ENCODE measurements at regions not wholly inside any gene's neighbourhood (a gene's known extent, or its start where the extent isn't known, plus 50 kb on each side); places are given as distances from the start of the nearest gene placed in this dataset.

DNA sequence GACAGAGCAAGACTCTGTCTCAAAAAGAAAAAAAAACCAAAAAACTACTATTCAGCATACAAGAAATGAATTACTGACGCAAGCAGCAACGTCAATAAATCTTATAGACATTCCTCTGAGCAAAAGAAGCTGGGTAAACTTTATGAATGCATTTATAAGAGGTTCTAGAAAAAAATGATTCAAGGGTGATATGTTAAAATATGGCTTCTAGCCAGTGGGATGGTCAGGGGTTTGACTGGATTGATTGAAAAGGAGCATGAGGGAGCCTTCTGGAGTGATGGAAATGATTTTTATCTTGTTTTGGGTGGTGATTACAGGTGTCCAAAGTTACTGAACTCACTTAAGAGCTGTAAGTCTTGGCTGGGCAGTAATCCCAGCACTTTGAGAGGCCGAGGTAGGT, 64.9 kb upstream of the SALL4 start:
- ATAC-seq: no peak

DNA sequence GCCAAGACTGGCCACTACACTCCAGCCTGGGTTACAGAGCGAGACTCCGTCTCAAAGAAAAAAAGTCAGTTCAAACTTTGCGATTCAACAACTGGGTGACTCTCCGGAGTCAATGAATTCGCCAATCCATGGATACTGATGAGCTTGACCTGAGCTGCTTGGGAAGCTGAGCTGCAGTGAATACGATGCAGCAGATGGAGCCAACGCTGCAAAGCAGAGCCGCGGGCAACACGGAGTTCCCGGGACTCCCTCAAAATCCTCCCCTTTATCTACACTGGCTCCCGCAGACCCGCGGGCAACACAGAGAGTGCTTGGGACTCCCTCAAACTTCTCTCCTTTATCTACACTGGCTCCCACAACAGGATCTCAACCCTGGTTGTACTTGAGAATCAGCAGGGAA, 62.6 kb upstream of the SALL4 start:
- ATAC-seq: no peak

DNA sequence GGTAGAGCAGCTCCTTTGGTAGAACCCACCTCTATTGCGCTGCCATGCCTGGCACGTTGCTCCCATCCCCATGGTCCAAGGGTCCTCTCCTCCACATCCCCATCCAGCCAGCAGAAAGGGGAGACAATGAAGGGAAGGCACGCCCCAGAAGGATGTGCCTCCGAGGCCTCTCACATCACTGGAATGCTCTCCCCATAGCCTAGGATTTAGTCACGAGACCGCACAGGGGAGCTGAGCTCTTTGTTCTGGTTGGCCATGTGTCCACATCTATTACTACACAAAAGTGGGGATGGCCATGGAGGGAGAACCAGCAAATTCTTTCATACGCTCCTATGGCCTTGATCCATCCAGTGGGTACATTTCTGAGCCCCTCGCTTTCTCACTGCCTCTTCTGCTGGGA, 60.5 kb upstream of the SALL4 start:
- no peak for ATAC-seq

DNA sequence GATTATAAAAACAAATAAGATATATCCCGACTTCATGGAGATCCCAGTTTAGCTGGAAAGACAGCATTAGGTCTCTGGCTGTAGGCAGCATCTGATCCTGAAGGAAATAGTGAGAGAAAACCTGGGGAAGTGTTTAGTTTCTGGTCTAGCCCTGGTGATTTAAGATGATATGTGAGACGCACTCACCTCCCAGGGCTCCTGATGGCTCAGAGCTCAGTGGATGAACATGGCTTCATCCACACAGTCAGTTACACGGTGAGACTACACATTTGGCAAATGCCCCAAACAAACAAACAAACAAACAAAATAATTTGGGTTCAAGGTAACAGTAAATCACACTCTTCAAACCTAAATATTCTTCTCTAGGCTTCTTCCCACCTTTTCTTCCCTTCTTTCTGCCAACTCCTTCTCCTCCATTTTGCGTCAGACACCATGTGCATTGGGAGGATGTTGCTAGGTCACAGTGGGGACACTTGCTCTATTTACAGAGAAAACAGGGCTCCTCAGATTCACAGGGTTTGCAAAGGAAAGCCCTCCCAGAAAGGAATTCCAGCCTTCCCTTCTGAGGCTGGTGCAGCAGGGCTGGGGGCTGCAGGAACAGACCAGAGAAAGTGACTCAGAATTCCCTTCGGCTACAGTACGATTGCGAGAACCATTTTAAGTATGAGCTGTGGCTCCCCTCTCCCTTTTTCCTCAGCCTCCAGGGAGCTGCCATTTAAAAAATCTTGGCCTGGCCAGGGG, 59.6 kb upstream of the SALL4 start:
- no peak for ATAC-seq

DNA sequence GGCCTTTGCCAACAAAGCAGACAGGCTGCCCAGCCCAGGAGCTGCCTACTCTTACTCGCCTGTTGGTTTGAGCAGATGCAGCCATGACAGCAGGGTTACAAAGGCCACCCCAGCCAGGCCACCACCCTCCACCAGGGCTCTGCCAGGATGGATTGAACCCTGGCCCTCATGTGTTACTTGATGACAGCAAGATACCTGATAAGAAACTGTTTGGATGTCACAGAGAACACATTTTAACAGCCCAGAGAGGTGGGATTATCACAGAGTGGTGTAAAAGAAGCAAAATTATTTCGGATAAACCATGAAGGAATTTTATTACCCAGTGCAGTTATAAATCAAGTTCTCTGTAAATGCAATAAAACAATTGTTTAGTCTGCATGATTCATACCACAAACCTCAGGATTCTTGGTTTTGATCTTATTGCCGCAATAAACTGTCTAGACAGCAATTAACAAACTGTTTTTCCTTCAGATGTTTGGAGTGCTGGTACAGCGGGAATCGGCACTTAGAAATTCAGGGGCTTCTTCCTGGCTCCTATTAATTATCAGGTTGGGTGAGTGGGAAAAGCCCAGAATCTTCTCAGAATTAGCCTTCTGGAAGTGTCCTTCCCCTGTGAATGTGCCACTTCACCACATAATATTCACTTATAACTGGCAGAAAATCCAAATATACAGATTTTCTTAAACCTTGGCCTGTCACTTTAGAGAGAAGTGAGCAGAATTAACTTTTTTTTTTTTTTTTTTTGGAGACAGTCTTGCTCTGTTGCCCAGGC, 58.0 kb upstream of the SALL4 start:
- no peak for ATAC-seq

DNA sequence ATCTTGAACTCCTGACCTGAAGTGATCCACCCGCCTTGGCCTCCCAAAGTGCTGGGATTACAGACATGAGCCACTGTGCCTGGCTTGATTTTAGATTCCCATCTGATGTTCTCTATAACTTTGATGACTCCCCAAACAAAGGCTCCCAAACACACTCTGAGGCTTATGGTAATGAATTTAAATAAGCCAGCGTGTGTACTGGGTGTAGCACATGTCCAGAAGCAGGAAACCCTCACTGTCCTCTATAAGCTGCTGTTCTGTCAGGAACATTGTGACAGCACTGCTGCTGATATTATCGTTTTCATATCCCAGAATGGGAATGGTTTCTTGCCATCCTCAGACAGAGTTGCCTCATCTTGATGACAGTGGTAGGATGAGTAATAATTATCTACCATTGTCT, 54.1 kb upstream of the SALL4 start:
- no peak for ATAC-seq

DNA sequence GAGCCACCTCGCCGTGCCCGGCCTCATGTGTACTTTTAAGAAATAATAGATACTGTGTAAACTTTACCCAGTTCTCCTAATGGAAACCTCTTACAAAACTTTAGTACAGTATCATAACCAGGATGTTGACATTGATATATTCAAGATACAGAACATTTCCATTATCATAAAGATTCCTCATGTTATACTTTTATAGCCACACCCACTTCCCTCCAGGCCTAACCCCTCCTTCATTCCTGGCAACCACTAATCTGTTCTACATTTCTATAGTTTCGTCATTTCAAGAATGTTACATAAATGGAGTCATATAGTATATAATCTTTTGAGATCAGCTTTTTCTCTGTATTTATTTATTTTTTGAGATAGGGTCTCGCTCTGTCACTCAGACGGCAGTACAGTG, 52.6 kb upstream of the SALL4 start:
- no peak for ATAC-seq

Data from activated CD4-positive, CD25-positive, alpha-beta regulatory T cell treated with anti-CD3 and anti-CD28 coated beads, Interleukin-2, amount 50 U/mL, for 24 hours (primary cell).